Left lobe of liver (tissue), 2 donors: ENCODE measurements at regions not wholly inside any gene's neighbourhood (a gene's known extent, or its start where the extent isn't known, plus 50 kb on each side); places are given as distances from the start of the nearest gene placed in this dataset.
"Not testable (repeated sequence)": the region's sequence is repeated elsewhere in the genome, so short reads cannot be mapped to it uniquely, and the experiment has no call there.

Experiments used
- ATAC-seq: fragments of 200-7000 bp; cut with Tn5 transposase; one replicate; pipeline ENCODE4 v1.9.1; 2020; ENCODE audit warnings: mild to moderate bottlenecking, moderate library complexity
- DNase-seq: peaks from one replicate; pipeline ENCODE4 v3.0.0-alpha.2; 2020; ENCODE audit warnings: low spot score
- donor health status: DM: no; HTN: no; CAD: no; lungs with moderate emphysema.
- donor health status: DM: no; HTN: yes; CAD: no.

DNA sequence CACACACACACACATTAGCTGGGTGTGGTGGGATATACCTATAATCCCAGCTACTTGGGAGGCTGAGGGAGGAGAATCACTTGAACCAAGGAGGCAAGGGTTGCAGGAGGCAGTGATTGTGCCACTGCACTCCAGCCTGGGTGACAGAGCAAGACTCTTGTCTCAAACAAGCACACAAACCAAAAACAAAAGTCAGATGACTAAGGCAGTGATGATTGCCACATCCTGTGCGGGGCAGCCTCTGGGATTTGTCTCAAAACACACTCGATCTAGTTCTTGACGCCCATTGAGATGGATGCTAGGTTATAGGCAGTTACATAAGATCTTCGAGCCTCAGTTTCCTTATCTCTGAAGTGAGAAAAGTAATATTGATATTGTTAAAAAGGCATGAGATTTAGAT lies 57.8 kb upstream of the NBPF8 start:
- DNase-seq = peak; percentile 53
- not testable (repeated sequence) for ATAC-seq

DNA sequence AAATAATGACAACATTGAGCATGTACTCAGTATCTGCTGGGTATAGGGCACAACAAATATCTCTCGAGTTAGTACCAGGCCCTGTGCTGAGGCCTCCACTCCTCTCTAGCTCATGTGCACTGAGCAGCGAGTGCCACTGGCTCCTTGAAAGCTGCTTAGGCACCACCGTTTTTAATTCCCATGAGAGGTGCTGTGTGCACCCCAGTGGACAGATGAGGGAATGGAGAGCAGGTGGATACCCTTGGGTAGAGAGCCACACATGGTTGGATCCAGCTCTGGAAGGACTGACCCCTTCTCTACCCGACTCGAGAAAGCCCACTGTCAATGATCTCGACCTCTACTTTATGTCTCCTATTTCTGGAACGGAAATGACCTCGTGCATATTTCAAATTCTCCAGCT lies 58.7 kb upstream of the NBPF8 start:
- peak; percentile 49 for DNase-seq
- not testable (repeated sequence) for ATAC-seq

DNA sequence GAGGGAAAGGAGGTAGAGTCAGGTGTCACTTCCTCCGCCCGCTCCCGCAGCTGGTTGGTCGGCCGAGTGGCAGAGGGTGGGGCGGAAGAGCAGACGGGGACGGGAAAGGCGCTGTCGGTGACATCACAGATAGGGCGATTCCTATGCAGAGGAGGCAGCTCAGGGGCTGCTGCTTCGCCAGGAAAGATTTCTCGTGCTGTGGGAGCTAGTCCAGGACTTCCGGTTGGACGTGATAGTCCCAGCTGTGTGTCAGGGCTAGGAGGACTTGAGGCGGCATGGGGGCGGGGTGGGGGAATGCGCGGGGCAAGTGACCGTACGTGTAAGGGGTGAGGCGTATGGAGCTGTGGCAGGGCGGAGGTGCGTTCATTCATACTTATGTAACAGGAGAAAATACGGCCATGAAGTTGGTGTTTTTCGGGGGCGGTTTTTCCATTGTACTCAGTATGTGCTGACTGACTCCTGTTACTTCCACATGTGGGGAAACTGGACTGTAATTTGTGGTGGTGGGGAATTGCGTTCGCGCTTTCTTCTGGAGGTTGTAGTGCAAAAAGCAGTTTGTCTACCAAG lies 60.1 kb upstream of the NBPF8 start:
- DNase-seq = peak; percentile 88
- ATAC-seq = peak; percentile 98

DNA sequence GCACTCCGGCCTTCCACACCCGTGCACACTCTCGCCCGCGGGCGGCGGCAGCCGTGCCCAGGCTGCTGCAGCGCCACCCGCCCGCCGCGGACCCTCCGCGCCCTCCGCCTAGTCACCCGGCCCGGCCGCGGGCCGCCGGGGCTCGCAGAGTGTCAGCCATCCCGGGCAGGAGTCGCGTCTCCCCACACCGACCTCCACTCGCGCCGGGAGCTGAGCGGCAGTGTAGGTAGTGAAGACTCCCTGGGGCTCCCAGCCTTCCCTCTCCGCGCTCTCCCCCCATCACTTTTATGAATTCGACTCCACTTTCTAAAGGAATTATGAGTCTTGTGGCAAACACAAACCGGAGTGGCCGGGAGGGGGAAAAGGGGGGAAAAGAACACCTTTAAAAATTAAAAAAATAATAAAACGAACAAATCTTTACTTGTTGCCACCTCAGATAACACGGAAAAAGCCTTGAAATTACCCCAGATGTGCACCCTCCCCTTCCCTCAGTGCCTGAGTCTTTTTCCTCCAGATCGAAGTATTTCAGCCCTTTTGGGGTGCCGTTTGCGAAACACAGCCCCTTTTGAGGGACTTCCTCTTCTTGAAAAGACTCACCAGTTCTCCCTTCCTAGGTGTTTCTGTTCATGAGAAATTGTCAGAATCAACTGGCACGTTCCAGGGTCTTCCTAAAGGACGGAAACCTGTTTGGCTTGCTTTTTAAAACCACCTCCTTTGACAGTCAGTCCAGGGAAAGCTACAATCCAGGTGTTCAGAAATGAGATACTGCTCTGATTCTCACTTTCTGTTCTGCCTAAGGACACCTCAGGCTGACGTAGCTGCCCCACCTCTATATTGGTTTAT lies 72.4 kb upstream of the NBPF8 start:
- DNase-seq = peak; percentile 38
- not testable (repeated sequence) for ATAC-seq

DNA sequence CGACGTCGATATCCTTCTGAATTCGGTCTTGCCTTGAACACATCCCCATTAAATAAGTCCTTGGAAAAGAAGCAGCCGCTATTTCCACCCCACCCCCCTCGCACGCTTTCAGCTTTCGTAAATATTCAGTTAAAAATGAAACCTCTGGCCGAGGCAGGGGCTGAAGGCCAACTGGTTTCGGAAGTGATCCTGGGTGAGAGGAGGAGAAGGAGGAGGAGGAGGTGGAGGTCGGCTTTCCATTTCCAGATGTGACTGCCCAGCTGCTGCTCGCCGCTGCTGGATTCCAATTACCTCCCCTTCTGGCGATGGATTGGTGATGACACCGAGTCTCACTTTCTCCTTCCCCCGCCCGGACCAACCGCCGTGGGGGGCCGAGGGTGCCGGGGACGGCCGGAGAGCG lies 73.1 kb upstream of the NBPF8 start:
- DNase-seq (peak; percentile 55), ATAC-seq (peak; percentile 85)

DNA sequence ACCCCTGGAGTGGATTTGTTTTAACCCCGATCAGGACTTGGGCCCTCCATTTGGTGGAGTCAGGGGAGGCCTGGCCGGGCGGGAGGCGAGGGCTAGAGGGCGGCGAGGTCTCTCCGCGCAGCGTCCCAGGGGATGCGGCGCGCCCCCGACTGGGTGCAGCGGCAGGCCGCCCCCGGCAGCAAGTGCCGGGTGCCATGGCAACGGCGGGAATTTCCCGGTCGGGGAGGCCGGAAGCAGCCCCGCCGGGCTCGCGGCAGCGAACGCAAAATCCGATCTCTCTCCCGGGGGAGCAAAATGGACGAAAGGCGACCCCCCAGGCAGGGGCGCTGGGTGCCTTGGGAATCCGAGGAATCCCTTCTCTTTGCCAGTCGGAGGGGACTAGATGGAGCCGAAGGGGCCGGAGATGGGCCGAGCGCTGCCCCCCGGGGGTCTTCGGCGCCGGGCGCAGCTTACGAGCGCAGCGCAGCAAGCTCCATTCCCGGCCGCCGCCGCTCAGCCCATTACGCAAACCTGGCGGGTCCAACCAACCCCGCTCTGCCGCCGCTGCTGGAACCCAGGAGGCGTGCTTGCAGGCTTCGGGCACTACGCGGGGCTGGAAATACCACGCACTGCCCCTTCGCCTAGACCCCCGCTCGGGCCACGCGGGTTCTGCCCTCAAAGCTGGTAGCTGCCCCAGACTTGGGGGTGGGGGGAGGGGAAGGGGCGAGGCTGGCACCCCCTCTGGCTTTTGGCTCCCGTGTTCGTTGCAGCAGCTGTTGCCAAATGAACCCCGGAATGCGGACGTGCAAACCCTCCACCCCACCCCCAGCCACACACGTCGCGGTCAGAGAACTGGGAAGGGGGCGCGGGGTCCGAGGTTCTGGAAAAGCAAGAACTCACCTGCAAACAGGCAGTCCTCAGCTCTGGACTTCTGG lies 73.7 kb upstream of the NBPF8 start:
- DNase-seq = peak; percentile 49
- not testable (repeated sequence) for ATAC-seq

DNA sequence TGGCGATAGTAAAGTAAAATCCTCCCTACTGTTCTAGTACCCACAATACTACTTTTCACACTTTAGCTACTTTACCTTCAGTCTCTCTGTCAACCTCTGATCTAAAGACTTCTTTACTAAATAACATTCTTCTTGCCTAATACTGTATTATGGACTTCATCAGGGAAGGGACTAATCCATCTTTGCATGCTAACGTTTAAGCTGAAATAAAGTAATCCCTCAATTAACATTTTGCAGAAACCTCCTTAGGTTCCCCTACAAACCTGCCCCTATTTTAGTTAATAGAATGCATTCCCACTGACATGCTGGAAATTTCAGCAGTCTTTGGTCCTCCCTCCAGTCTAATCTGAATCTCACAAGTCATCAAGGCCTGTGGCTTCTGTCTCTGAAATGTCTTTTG lies 99.1 kb upstream of the NBPF8 start:
- not testable (repeated sequence) for DNase-seq, ATAC-seq

DNA sequence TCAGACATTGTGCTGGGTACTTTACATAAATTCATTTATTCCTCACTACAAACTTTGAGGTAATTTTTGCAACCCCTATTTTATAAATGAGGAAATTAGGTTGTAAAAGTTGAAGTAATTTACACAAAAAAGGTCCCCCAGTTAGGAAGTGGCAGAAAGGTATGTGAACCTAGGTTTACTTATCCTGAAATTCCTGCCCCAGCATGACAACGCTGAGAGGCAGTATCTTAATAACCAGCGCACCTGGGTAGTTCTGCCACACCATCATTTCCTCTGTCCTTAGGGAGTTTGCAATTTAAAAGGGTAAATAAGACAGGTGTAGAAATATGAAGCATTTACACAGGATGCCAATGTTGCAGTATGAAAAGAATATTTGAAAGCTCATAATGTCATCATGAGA lies 102.9 kb upstream of the NBPF8 start:
- not testable (repeated sequence) for ATAC-seq, DNase-seq

DNA sequence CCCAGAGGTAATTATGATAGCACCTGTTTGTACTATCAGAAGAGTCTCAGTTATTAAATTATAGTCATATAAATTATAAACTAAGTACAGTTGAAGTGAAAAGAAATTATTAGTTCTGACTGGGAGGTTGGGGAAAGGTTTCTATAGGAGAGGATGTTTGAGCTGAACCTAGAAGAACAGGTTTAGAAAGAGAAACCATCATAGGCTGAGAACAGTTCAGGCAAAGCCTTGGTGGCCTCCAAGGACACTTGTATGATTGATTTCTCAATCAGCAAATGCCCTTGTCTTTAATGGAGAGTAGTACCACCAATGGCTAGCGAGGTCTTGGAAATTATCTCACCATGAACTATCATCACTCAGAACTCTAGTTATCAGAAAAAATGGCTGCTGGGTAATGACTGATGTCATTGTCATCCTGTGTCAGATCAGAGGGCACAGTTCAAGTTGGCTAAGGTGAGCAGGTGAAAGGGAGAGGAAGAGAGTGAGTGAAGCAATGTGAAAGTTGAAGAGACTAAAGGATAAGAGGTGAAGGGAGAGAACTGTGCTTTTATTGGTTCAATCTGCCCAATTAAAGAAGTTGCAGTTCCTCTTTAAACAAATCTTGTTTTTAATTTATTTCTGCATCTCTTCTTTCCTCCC lies 105.8 kb upstream of the NBPF8 start:
- DNase-seq = not testable (repeated sequence)
- ATAC-seq = peak; percentile 89

DNA sequence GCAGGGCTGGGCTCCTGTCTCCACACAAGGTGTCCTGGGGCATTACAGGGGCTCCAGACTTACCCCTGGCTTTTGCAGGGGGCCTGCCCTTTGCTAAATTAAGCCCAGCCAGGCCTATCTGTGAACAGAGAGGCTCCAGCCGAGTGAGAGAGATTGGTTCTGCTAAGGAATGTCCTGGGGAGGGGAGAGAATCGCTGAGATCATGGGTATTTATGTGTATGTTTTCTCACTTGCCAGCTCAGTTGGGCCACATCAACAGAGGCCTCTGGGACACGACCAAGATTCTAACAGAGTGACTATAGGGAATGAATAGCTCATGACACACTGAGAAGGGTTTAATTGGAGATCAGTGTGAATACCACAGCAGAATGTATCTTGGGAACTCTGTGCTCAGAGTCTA lies 109.8 kb upstream of the NBPF8 start:
- not testable (repeated sequence) for DNase-seq
- peak; percentile 12 for ATAC-seq

DNA sequence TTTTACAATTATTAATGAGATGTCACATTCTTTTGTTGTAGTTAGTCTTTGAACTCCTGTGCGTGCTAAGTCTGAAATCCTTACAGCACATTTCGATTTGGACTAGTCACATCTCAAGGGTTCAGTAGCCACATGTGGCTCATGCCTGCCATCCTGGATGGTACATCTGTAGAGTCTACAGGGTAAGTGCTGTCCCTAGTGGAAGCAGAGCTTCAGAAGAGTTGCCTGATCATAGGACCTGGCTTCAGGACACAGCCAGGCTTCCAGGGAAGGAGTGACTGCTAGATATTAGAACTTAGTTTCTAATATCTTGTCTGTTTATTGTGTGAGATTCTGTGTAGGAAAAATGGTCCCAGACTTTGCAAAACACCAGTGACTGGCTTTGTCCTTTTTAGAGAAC lies 110.5 kb upstream of the NBPF8 start:
- not testable (repeated sequence) for DNase-seq
- peak; percentile 53 for ATAC-seq

DNA sequence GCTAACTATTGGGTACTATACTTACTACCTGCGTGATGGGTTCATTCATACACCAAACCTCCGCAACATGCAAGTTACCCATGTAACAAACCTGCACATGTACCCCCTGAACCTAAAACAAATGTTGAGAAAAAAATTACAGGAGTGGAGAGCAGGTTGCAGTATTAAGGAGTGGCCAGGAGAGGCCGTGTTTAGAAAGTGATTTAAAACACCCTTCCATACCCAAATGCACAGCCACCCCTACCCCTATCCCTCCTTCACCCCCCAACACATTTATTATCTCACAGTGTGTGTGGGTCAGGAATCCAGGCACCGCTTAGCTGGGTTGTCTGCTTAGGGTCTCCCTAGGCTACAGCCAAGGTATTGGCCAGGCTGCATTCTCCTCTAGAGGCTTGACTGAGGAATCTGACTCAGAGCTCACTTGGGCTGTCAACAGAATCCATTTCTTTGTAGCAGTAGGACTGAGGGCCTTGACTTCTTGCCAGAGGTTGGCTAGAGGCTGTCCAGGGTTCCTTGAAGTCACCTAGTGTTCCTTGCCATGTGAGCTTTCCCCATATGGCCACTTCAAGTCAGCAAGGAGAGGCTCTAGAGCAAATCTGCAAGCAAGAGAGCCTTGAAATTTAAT lies 115.3 kb upstream of the NBPF8 start:
- peak; percentile 57 for ATAC-seq
- DNase-seq = not testable (repeated sequence)

DNA sequence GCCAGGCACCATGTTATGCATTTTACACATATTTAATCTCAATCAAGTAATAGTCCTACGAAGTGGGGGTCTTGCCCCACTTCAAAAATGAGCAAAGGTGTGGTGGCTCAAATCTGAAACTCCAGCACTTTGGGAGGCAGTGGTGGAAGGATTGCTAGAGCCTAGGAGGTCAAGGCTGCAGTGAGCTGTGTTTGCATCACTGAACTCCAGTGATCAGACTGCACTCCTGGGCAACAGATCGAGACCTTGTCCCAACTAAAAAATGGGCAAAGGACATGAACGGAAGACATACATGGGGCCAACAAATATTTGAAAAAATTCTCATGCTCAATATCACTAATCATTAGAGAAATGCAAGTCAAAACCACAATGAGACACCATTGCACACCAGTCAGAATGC lies 116.3 kb upstream of the NBPF8 start:
- not testable (repeated sequence) for DNase-seq
- peak; percentile 54 for ATAC-seq

DNA sequence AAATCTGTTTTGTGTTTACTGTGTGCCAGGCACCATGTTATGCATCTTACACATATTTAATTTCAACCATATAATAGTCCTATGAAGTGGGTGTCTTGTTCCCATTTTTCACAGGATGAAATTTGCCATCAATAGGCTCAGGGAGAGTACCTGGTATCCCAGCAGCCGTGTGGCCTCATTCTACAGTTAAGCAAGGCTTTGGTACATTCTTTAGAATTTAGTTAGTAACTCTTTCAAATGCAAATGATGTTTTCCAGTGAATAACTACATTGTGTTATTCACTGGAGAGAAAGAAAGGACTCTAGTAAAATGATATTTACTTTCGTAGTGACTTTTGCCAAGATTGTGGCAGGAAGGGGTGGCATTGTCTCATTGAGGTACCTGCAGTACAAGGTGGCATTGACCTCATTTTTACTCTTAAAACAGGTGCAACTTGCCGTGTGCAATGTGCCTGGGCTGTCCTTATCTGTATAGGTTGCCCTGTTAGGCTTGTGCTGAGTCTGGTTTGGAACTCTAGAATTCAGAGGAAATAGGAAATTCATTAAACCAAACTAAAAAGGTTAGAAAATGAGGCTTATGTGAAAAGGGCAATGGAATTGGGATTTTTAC lies 117.4 kb upstream of the NBPF8 start:
- peak; percentile 80 for ATAC-seq

DNA sequence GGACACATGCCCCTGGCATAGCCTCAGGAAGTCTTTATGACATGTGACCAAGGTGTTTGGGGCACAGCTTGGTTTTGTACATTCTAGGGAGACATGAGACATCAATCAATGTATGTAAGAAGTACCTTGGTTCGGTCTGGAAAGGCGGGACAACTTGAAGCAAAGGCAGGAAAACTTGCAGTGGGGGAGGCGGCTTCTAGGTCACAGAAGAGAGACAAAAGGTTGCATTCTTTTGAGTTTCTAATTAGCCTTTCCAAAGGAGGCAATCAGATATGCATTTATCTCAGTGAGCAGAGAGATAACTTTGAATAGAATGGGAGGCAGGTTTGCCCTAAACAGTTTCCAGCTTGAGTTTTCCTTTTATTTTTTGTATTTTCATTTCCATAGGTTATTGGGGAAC lies 113.8 kb upstream of the SEC22B start:
- DNase-seq, ATAC-seq: not testable (repeated sequence)

More for the DNA sequence above, 117.4 kb upstream of the NBPF8 start:
- not testable (repeated sequence) for DNase-seq

DNA sequence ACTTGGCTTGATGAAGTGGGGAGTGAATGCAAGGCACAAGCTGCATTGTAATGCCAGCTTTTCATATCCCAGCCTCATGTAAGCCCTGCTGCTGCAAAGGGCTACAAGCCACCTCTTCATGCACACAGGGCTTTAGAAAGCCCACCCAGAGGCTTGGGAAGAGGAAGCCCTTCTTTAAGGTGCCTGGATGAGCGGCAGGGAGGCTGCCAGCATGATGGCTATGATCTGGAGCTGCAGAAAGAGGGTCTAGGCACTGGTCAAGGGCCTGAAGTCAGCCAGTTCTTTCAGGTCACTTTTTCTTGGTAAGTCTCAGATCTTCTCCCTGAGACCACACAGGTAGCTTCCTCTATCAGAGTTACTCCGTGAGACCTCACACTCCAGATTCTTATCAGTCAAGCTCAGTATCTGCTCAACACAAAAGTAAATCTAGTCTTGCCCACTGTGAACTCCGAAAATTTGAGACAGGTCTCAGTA lies 113.3 kb upstream of the SEC22B start:
- not testable (repeated sequence) for DNase-seq
- ATAC-seq = peak; percentile 43

DNA sequence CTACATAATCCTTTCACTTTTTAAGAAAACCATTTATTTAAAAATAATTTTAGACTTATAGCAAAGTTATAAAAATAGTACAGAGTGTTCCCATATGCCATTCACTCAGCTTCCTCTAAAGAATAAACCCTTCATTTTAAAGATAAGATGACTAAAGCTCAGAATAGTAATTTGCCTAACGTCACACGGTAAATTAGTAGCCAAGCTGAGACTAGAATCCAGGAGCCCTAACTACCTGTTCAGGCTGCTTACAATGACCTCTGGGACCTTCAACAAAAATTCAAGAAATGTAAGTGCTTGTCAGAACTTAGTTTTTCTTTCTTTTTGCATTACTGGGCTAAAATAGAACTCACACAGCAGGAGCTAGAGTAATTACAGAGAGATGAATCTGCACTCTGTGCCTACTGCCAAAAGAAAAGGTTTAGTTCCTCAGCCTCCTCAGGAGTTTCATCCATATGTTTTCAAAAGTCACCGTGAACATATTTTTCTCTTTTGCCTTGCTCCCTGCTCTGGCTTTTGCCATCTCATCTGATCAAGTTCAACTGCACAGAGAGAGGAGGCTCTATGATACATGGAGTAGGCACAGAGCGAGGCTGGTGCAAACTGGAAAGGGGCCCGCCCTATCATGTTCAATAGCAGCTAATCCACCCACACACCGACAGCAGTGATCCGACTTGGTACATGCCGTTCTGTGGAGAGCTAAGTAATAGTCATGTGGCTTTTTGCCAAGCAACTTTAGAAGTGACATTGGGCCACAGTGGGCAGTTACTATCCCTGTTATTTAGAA lies 112.7 kb upstream of the SEC22B start:
- DNase-seq = not testable (repeated sequence)
- peak; percentile 82 for ATAC-seq

DNA sequence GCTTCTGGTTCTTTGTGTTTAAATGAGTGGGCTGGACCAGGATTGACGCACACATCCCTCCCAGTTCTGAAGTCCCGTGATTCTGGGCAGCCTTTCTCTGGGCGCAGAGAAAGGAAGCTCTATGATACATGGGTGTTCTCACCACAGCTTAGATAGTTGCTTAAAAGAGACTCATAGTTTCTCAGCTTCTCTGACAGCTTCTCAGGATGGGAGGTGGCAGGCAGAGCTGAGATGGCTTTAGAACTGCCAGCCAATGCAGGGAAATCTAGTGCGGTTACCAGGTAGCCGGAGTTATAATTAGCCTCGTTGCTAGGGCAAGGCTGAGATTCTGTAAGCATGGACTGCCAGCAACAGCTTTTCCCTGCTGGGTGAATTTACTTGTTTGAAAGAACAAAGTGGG lies 111.8 kb upstream of the SEC22B start:
- ATAC-seq = peak; percentile 54
- not testable (repeated sequence) for DNase-seq
